ENCODE measurements at regions not wholly inside any gene's neighbourhood (a gene's known extent, or its start where the extent isn't known, plus 50 kb on each side); places are given as distances from the start of the nearest gene placed in this dataset.

DNA sequence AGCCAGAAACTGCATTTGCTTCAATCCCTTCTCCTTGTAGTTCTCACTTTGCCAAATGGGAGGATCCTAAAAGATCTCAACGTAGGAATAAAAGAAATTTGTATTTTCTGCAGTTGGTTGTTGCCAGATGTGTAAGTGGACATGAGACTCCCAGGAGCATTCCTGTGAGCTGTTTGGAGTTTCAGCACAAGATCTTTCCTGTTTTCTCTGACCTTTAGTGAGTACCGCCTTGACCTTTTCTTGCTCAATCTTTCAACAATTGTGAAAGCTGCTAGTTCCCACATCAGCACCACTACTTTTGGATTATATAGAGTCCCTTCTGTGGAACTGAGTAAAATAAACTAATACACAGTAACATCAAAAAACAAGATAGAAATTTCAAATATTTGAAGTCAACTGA, 683.8 kb upstream of the PABPC4L start:
- Histone ChIP-seq H3K9ac (ENCODE audit: low read length) (no peak overlapping the region), H3K79me2 (ENCODE audit: insufficient read depth, low read length) (no peaks in the 10 kb centered on the region), H4K20me1 (ENCODE audit: insufficient read depth) (no peaks in the 10 kb centered on the region; the same call in 1 of the 2 replicates), H3K27me3 (ENCODE audit: insufficient read depth, low read length) (no peaks in the 10 kb centered on the region), H3K9me2 (ENCODE audit: insufficient read depth) (no peaks in the 10 kb centered on the region), H3K4me3 (replicated peaks in 1 of 2; ENCODE audit: low read depth in 1 of 2, low read length in 2 of 2) (no peak overlapping the region), H3K4me2 (ENCODE audit: low read length) (no peak overlapping the region), H3K27ac (ENCODE audit: low read depth, low read length) (no peak overlapping the region), H3K36me3 (ENCODE audit: control insufficient read depth in 1 of 2, insufficient read depth in 2 of 2, low read length in 2 of 2) (no peaks in the 10 kb centered on the region), H2AFZ (ENCODE audit: low read depth, low read length, poor library complexity, severe bottlenecking) (no peak overlapping the region), H3K4me1 (ENCODE audit: control insufficient read depth in 1 of 2, insufficient read depth in 2 of 2, low read length in 2 of 2) (no peaks in the 10 kb centered on the region), H3K9me3 (ENCODE audit: control insufficient read depth in 1 of 2, insufficient read depth in 1 of 2, low read depth in 1 of 2, low read length in 2 of 2) (no peaks in the 10 kb centered on the region)
- CTCF ChIA-PET: no interaction called here
- BruUV-seq (replicated peaks): no TSS peak
- no peak for DNase-seq (ENCODE audit: low read depth, low spot score)
- RAD21 ChIA-PET (ENCODE audit: low non-redundant PET in 1 of 2, low total read pairs in 2 of 2, uncharacterized antibody in 2 of 2, unreplicated experiment in 2 of 2): no interaction called here
- POLR2A ChIA-PET: no interaction called here
- no peak for ATAC-seq
- no peak for TF ChIP-seq YY1 (IDR thresholded peaks at IDR 0.05; ENCODE audit: extremely low read depth, insufficient replicate concordance, low read depth, low read length)
- TF ChIP-seq CEBPB (IDR thresholded peaks at IDR 0.05; ENCODE audit: low read depth): no peak
- no peak for TF ChIP-seq SIN3A (IDR thresholded peaks at IDR 0.05; ENCODE audit: low read depth)
- intact Hi-C loops (cut with micrococcal nuclease): no loop called here

DNA sequence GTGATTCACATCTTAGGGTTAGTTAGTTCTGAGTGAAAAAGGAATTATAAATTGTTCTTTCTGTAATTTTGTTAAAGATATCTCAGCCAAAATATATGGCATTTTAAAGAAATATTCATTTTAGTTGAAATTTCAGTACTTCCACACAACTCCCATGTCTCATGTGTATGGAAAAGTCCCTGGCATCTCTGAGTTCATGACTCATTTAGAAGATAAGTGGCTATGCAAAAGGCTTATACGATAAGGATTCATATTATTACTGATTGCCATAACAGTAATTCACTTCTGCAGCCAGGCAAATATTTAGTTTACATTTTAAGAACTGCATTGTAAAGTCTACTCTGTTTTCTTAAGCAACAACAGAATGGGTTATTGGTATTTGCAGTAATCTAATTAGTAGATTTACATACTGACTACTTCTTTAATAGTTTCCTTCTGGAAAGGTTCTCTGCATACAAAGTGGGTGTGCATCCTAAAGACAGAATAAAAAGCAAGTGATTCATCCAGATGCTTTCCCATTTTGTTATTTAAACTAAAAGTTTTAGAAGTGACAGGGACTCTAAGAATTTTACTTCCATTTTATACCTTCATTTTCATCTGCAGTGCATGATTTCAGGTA, 682.4 kb upstream of the PABPC4L start:
- H3K9ac ChIP-seq (ENCODE audit: low read length): no peak overlapping the region
- POLR2A ChIA-PET: no interaction called here
- no TSS peak for BruUV-seq (replicated peaks)
- no peaks in the 10 kb centered on the region for H3K36me3 ChIP-seq (ENCODE audit: control insufficient read depth in 1 of 2, insufficient read depth in 2 of 2, low read length in 2 of 2)
- no peak overlapping the region for H2AFZ ChIP-seq (ENCODE audit: low read depth, low read length, poor library complexity, severe bottlenecking)
- intact Hi-C loops (cut with micrococcal nuclease): no loop called here
- no peaks in the 10 kb centered on the region for H3K27me3 ChIP-seq (ENCODE audit: insufficient read depth, low read length)
- no peaks in the 10 kb centered on the region for H3K4me1 ChIP-seq (ENCODE audit: control insufficient read depth in 1 of 2, insufficient read depth in 2 of 2, low read length in 2 of 2)
- RAD21 ChIA-PET (ENCODE audit: low non-redundant PET in 1 of 2, low total read pairs in 2 of 2, uncharacterized antibody in 2 of 2, unreplicated experiment in 2 of 2): no interaction called here
- no peaks in the 10 kb centered on the region for H3K9me3 ChIP-seq (ENCODE audit: control insufficient read depth in 1 of 2, insufficient read depth in 1 of 2, low read depth in 1 of 2, low read length in 2 of 2)
- no peak overlapping the region for H3K4me3 ChIP-seq (replicated peaks in 1 of 2; ENCODE audit: low read depth in 1 of 2, low read length in 2 of 2)
- TF ChIP-seq SRF (IDR thresholded peaks at IDR 0.05; ENCODE audit: low read depth) (no peak), ELF1 (IDR thresholded peaks at IDR 0.05; ENCODE audit: borderline replicate concordance, low read depth) (no peak), ZBTB33 (IDR thresholded peaks at IDR 0.05; ENCODE audit: extremely low read depth, insufficient replicate concordance, low read length) (no peak), SIN3A (IDR thresholded peaks at IDR 0.05; ENCODE audit: low read depth) (no peak), ZNF274 (IDR thresholded peaks at IDR 0.05; ENCODE audit: low read depth, low read length) (no peak), ZFX (IDR thresholded peaks at IDR 0.05) (no peak), SP1 (IDR thresholded peaks at IDR 0.05; ENCODE audit: low read depth) (no peak), FOSL1 (IDR thresholded peaks at IDR 0.05; ENCODE audit: low read depth) (no peak), CBX3 (IDR thresholded peaks at IDR 0.05; ENCODE audit: low read depth) (no peak)
- CTCF ChIA-PET: no interaction called here
- H3K27ac ChIP-seq (ENCODE audit: low read depth, low read length): no peak overlapping the region
- H3K4me2 ChIP-seq (ENCODE audit: low read length): no peak overlapping the region
- no peak for ATAC-seq
- no peaks in the 10 kb centered on the region for H3K79me2 ChIP-seq (ENCODE audit: insufficient read depth, low read length)
- H4K20me1 ChIP-seq (ENCODE audit: insufficient read depth): no peaks in the 10 kb centered on the region; the same call in 1 of the 2 replicates
- no peaks in the 10 kb centered on the region for H3K9me2 ChIP-seq (ENCODE audit: insufficient read depth)
- DNase-seq (ENCODE audit: low read depth, low spot score): no peak

Measured in HCT116 (cell line).